B cell (primary cell): ENCODE measurements at regions not wholly inside any gene's neighbourhood (a gene's known extent, or its start where the extent isn't known, plus 50 kb on each side); places are given as distances from the start of the nearest gene placed in this dataset.

ENCODE experiments used
- ATAC-seq: fragments of 200-7000 bp; cut with Tn5 transposase; one replicate; pipeline ENCODE4 v1.10.0; 2021; ENCODE audit warnings: low read depth, mild to moderate bottlenecking, moderate number of reproducible peaks, moderate library complexity
- CTCF ChIA-PET: fragments of 350-600 bp; sonication (Branson Sonifier 250); formaldehyde crosslinking; loops from one replicate; lab custom pipeline; 2021; ENCODE audit warnings: antibody characterized with exemption, inconsistent platforms; lab: Charles Lee
- POLR2A ChIA-PET: fragments of 350-600 bp; sonication (Branson Sonifier 250); formaldehyde crosslinking; loops from one replicate; lab custom pipeline; 2021; ENCODE audit warnings: antibody characterized with exemption; lab: Charles Lee
- DNase-seq: peaks from one replicate; pipeline ENCODE4 v3.0.0; 2013
- H2AFZ ChIP-seq: 2 replicates; pipeline ENCODE4 v1.6.1; 2012; ENCODE audit warnings: mild to moderate bottlenecking, low read depth, low read length; ENCODE audit not compliant: insufficient read depth, poor library complexity, severe bottlenecking
- H3K27ac ChIP-seq, 2 donors: 1 replicate in 1 of 2; 2 replicates in 1 of 2; pipeline ENCODE4 v1.5.1; 2012 to 2013; ENCODE audit warnings: low read length in 2 of 2, mild to moderate bottlenecking in 2 of 2, moderate library complexity in 1 of 2
- H3K27me3 ChIP-seq, 4 experiments: fragments of 200-600 bp in 1 of 4; sonication (generic) in 1 of 4; replicated peaks in 1 of 4; 1 replicate in 2 of 4; 2 replicates in 2 of 4; pipeline versions ENCODE4 v1.6.1 to v1.7.0; 2013 to 2016; ENCODE audit warnings: low read length in 3 of 4, mild to moderate bottlenecking in 2 of 4, mixed read lengths in 1 of 4, moderate library complexity in 1 of 4; ENCODE audit not compliant: insufficient read depth in 4 of 4, control insufficient read depth in 3 of 4; ENCODE audit errors: control extremely low read depth in 1 of 4
- H3K36me3 ChIP-seq, 2 experiments: replicated peaks in 1 of 2; 1 replicate in 1 of 2; 2 replicates in 1 of 2; pipeline versions ENCODE4 v1.6.1 to v1.7.1; 2013; ENCODE audit warnings: low read length in 1 of 2; ENCODE audit not compliant: insufficient read depth in 2 of 2, control insufficient read depth in 1 of 2; ENCODE audit errors: control extremely low read depth in 1 of 2, extremely low read depth in 1 of 2
- H3K4me1 ChIP-seq, 2 donors: fragments of 200-600 bp in 1 of 2; sonication (generic) in 1 of 2; 1 replicate in 1 of 2; 2 replicates in 1 of 2; pipeline versions ENCODE4 v1.5.1 to v1.6.1; 2013 to 2017; ENCODE audit warnings: low read length in 2 of 2; ENCODE audit not compliant: control insufficient read depth in 2 of 2, insufficient read depth in 2 of 2
- H3K4me2 ChIP-seq: replicated peaks from 2 replicates; pipeline ENCODE3; 2012; ENCODE audit warnings: mild to moderate bottlenecking, low read depth, low read length; ENCODE audit not compliant: poor library complexity, severe bottlenecking
- H3K4me3 ChIP-seq, 5 experiments: fragments of 200-600 bp in 1 of 5; sonication (generic) in 1 of 5; 1 replicate in 3 of 5; 2 replicates in 2 of 5; pipeline versions ENCODE4 v1.5.1 to v1.7.0; 2011 to 2016; ENCODE audit warnings: low read length in 4 of 5, mild to moderate bottlenecking in 4 of 5, low read depth in 2 of 5, control low read depth in 1 of 5, moderate library complexity in 1 of 5; ENCODE audit not compliant: insufficient read depth in 1 of 5; ENCODE audit errors: control extremely low read depth in 1 of 5, extremely low read depth in 1 of 5
- H3K79me2 ChIP-seq: fragments of 200-600 bp; sonication (generic); one replicate; pipeline ENCODE4 v1.6.0; 2016; ENCODE audit warnings: low read length; ENCODE audit not compliant: control insufficient read depth, insufficient read depth
- H3K9ac ChIP-seq: fragments of 200-600 bp; sonication (generic); 2 replicates; pipeline ENCODE4 v1.6.1; 2017; ENCODE audit warnings: mild to moderate bottlenecking, low read length, moderate library complexity
- H3K9me3 ChIP-seq, 3 donors: one replicate each; pipeline versions ENCODE4 v1.6.1 to v1.7.1; 2013; ENCODE audit warnings: low read length in 2 of 3; ENCODE audit not compliant: control insufficient read depth in 2 of 3, insufficient read depth in 1 of 3; ENCODE audit errors: control extremely low read depth in 1 of 3
- H4K20me1 ChIP-seq: 2 replicates; pipeline ENCODE4 v1.6.0; 2012; ENCODE audit warnings: mild to moderate bottlenecking, low read length; ENCODE audit not compliant: insufficient read depth, control insufficient read depth, poor library complexity, severe bottlenecking
- H3K27ac Mint-ChIP-seq: one replicate; pipeline ENCODE4 v1.8.0; 2021; ENCODE audit warnings: mixed read lengths
- H3K27me3 Mint-ChIP-seq: one replicate; pipeline ENCODE4 v1.8.0; 2021; ENCODE audit warnings: mixed read lengths
- H3K4me1 Mint-ChIP-seq: one replicate; pipeline ENCODE4 v1.8.0; 2021; ENCODE audit warnings: mixed read lengths
- H3K4me3 Mint-ChIP-seq: one replicate; pipeline ENCODE4 v1.8.0; 2021; ENCODE audit warnings: mixed read lengths
- H3K9me3 Mint-ChIP-seq: one replicate; pipeline ENCODE4 v1.8.0; 2022; ENCODE audit warnings: mixed read lengths; ENCODE audit not compliant: insufficient read depth
- CTCF ChIP-seq: fragments of 200-600 bp; IDR thresholded peaks from one replicate; pipeline ENCODE4 v1.8.0; 2022; ENCODE audit warnings: antibody characterized with exemption, mild to moderate bottlenecking
- EZH2 ChIP-seq: IDR thresholded peaks from 2 replicates; pipeline ENCODE4 v1.6.1; 2012; ENCODE audit warnings: borderline replicate concordance, low read depth, mild to moderate bottlenecking, moderate library complexity, low read length; ENCODE audit not compliant: insufficient read depth, poor library complexity, severe bottlenecking
- WGBS: methylation state at CpG from one replicate; pipeline ENCODE4 v1.1.5; 2013; ENCODE audit warnings: missing lambda C conversion rate; ENCODE audit not compliant: insufficient coverage; 5-methylcytosine and 5-hydroxymethylcytosine counted together
- intact Hi-C: fragments of 100-400 bp; cut with micrococcal nuclease; formaldehyde crosslinking; loops from one replicate; pipeline ENCODE4 v1.10.0; 2022

GRCh38 chr1:228810878-228811711 lies 75.8 kb downstream of the RHOU start:
- Histone ChIP-seq H3K79me2 (no peaks in the 10 kb centered on the region), H3K4me1 (peaks cover 23 to 28% of the 10 kb centered on the region in 2 donors), H3K36me3 (no peaks in the 10 kb centered on the region), H3K27me3 (peaks cover 0 to 3% (median 0%) of the 10 kb centered on the region in 4 experiments), H2AFZ (peak overlapping the region; percentile 68), H3K4me3 (no peak overlapping the region), H3K9me3 (peaks cover 0 to 3% (median 0%) of the 10 kb centered on the region in 3 donors), H3K4me2 (peak overlapping the region; percentile 32), H3K9ac (no peak overlapping the region), H4K20me1 (no peaks in the 10 kb centered on the region), H3K27ac (peak overlapping the region; percentile 23 to 50)
- no peaks in the 10 kb centered on the region for H3K9me3 Mint-ChIP-seq
- ATAC-seq (no peak), DNase-seq (peak; percentile 27)
- 84% methylated on average over 4 of the region's 6 CpGs for WGBS
- H3K4me1 Mint-ChIP-seq = peaks cover 30% of the 10 kb centered on the region
- ChIA-PET CTCF (no interaction called here), POLR2A (no interaction called here)
- TF ChIP-seq EZH2 (no peak), CTCF (no peak)
- H3K27ac Mint-ChIP-seq = peak overlapping the region; percentile 37
- peaks cover 7% of the 10 kb centered on the region for H3K27me3 Mint-ChIP-seq
- intact Hi-C loops = no loop called here
- H3K4me3 Mint-ChIP-seq = no peak overlapping the region

GRCh38 chr1:228811712-228812305 lies 76.5 kb downstream of the RHOU start:
- peak overlapping the region in 1 of 2 donors; percentile 7 for H3K27ac ChIP-seq
- ATAC-seq (no peak), DNase-seq (no peak)
- H3K4me1 ChIP-seq = peaks cover 23 to 28% of the 10 kb centered on the region in 2 donors
- H3K4me3 ChIP-seq = no peak overlapping the region
- TF ChIP-seq EZH2 (no peak), CTCF (no peak)
- no peak overlapping the region for H3K9ac ChIP-seq
- 95% methylated on average over 11 of the region's 11 CpGs for WGBS
- H3K36me3 ChIP-seq = no peaks in the 10 kb centered on the region
- H3K4me2 ChIP-seq = peak overlapping the region; percentile 32
- no peaks in the 10 kb centered on the region for H3K79me2 ChIP-seq
- no peaks in the 10 kb centered on the region for H3K9me3 Mint-ChIP-seq
- POLR2A ChIA-PET = no interaction called here
- intact Hi-C loops = no loop called here
- H3K9me3 ChIP-seq = peaks cover 0 to 3% (median 0%) of the 10 kb centered on the region in 3 donors
- no peak overlapping the region for H3K4me3 Mint-ChIP-seq
- peak overlapping the region; percentile 68 for H2AFZ ChIP-seq
- H3K4me1 Mint-ChIP-seq = peaks cover 30% of the 10 kb centered on the region
- H3K27me3 ChIP-seq = peaks cover 0 to under 1% (median 0%) of the 10 kb centered on the region in 4 experiments
- H3K27me3 Mint-ChIP-seq = peaks cover 7% of the 10 kb centered on the region
- no peaks in the 10 kb centered on the region for H4K20me1 ChIP-seq
- H3K27ac Mint-ChIP-seq = no peak overlapping the region
- CTCF ChIA-PET = no interaction called here
